GM12878 (cell line): ENCODE measurements at regions not wholly inside any gene's neighbourhood (a gene's known extent, or its start where the extent isn't known, plus 50 kb on each side); places are given as distances from the start of the nearest gene placed in this dataset.
"Not testable (repeated sequence)": the region's sequence is repeated elsewhere in the genome, so short reads cannot be mapped to it uniquely, and the experiment has no call there.

Experiments
- ATAC-seq: fragments of 200-7000 bp; cut with Tn5 transposase; 3 replicates; pipeline ENCODE4 v1.9.1; 2020; ENCODE audit warnings: mild to moderate bottlenecking, moderate library complexity
- BruUV-seq: library from RNA; stranded (reverse); fragments of 400-500 nt; replicated peaks from 2 replicates; lab custom pipeline; 2021; lab: Mats Ljungman, UMichigan
- CTCF ChIA-PET: fragments of 300-600 bp; sonication (Branson Sonifier 250); formaldehyde crosslinking; extraction: SDS; loops from one replicate; lab custom pipeline; 2021; ENCODE audit warnings: inconsistent platforms; lab: Yijun Ruan, JAX
- POLR2A ChIA-PET: fragments of 350-600 bp; formaldehyde crosslinking; extraction: SDS; loops from one replicate; lab custom pipeline; 2021; ENCODE audit warnings: inconsistent platforms; lab: Charles Lee
- RAD21 ChIA-PET: fragments of 300-600 bp; sonication (Branson Sonifier 250); formaldehyde crosslinking; loops from one replicate; lab custom pipeline; 2023; ENCODE audit warnings: antibody characterized with exemption; ENCODE audit not compliant: unreplicated experiment; lab: Charles Lee
- SMC1A ChIA-PET: fragments of 300-600 bp; sonication (Branson Sonifier 250); formaldehyde crosslinking; loops from one replicate; lab custom pipeline; 2023; ENCODE audit not compliant: unreplicated experiment, uncharacterized antibody; lab: Charles Lee
- DNase-seq: peaks from one replicate; pipeline ENCODE4 v3.0.0-alpha.2; 2011; ENCODE audit warnings: low read depth, low spot score
- FAIRE-seq: peaks from 3 replicates; lab custom pipeline; 2011; peaks lifted over from hg19 to GRCh38; lab: Jason Lieb, UNC
- H2AFZ ChIP-seq: 2 replicates; pipeline ENCODE4 v1.6.0; 2011; ENCODE audit warnings: low read depth, low read length, control low read depth; ENCODE audit not compliant: control insufficient read depth
- H3K27ac ChIP-seq: 2 replicates; pipeline ENCODE4 v1.5.1; 2011; ENCODE audit warnings: control low read depth; ENCODE audit not compliant: control insufficient read depth, insufficient read depth
- H3K27me3 ChIP-seq, 2 experiments: replicated peaks in 1 of 2; 2 replicates each; pipeline versions ENCODE4 v1.6.0 to v1.6.1; 2011; ENCODE audit warnings: low read length in 1 of 2; ENCODE audit not compliant: control insufficient read depth in 2 of 2, insufficient read depth in 2 of 2
- H3K36me3 ChIP-seq, 2 experiments: 2 replicates each; pipeline ENCODE4 v1.5.1; 2011; ENCODE audit warnings: low read length in 1 of 2; ENCODE audit not compliant: control insufficient read depth in 2 of 2, insufficient read depth in 2 of 2
- H3K4me1 ChIP-seq: 2 replicates; pipeline ENCODE4 v1.6.1; 2011; ENCODE audit warnings: mild to moderate bottlenecking, low read length, moderate library complexity, mixed read lengths; ENCODE audit not compliant: control insufficient read depth, insufficient read depth
- H3K4me2 ChIP-seq: 2 replicates; pipeline ENCODE4 v1.6.0; 2011; ENCODE audit warnings: control low read depth; ENCODE audit not compliant: control insufficient read depth, insufficient read depth
- H3K4me3 ChIP-seq: fragments of 200-600 bp; sonication (generic); 2 replicates; pipeline ENCODE4 v1.5.1; 2016
- H3K79me2 ChIP-seq: 2 replicates; pipeline ENCODE4 v1.6.0; 2011; ENCODE audit warnings: low read length; ENCODE audit not compliant: control insufficient read depth, insufficient read depth
- H3K9ac ChIP-seq: 2 replicates; pipeline ENCODE4 v1.8.0; 2011; ENCODE audit warnings: low read length, control low read depth, mixed read lengths; ENCODE audit not compliant: control insufficient read depth, insufficient read depth
- H3K9me3 ChIP-seq: replicated peaks from 3 replicates; pipeline ENCODE4 v1.5.1; 2011; ENCODE audit warnings: mild to moderate bottlenecking, low read length; ENCODE audit not compliant: control insufficient read depth, insufficient read depth
- H4K20me1 ChIP-seq: 2 replicates; pipeline ENCODE4 v1.6.0; 2011; ENCODE audit not compliant: control insufficient read depth, insufficient read depth
- CTCF ChIP-seq, 3 experiments: IDR thresholded peaks in 2 of 3; conservative IDR thresholded peaks in 1 of 3; 2 replicates each; pipeline ENCODE4 v1.5.1; 2011; ENCODE audit warnings: low read depth in 3 of 3, low read length in 3 of 3, mild to moderate bottlenecking in 3 of 3, control low read depth in 2 of 3, moderate library complexity in 2 of 3, inconsistent platforms in 1 of 3, mixed read lengths in 1 of 3; ENCODE audit not compliant: control insufficient read depth in 2 of 3, insufficient read depth in 1 of 3; ENCODE audit errors: extremely low read depth in 1 of 3
- WGBS: methylation state at CpG from one replicate; pipeline ENCODE4 v1.1.6; 2016; ENCODE audit warnings: low lambda C conversion rate; ENCODE audit not compliant: insufficient replicate concordance, insufficient coverage; ENCODE audit errors: missing lambda C conversion rate; 5-methylcytosine and 5-hydroxymethylcytosine counted together
- in situ Hi-C: fragments of 300-500 bp; cut with MboI; formaldehyde crosslinking; loops from 9 replicates; pipeline ENCODE4 v1.14.3; 2018; ENCODE audit warnings: mixed read lengths
- intact Hi-C: fragments of 100-400 bp; cut with micrococcal nuclease; formaldehyde crosslinking; loops from one replicate; pipeline ENCODE4 v1.14.2; 2022; ENCODE audit not compliant: unreplicated experiment

GRCh38 chr14:106468869-106469268 lies 942.5 kb downstream of the TMEM121 start:
- RAD21 ChIA-PET: interaction anchor here (1.5 to 4.7 kb wide), 2 partner anchors 50 to 61 kb away, joined by 5 to 20 read pairs; no protein-coding TSS in a partner anchor
- H3K36me3 ChIP-seq, BruUV-seq, H3K4me1 ChIP-seq, DNase-seq, H3K27me3 ChIP-seq, H2AFZ ChIP-seq, H3K79me2 ChIP-seq, in situ Hi-C loops, FAIRE-seq, H4K20me1 ChIP-seq, intact Hi-C loops, H3K27ac ChIP-seq, H3K4me2 ChIP-seq, H3K4me3 ChIP-seq, H3K9ac ChIP-seq, H3K9me3 ChIP-seq: not testable (repeated sequence)
- SMC1A ChIA-PET: interaction anchor here (0.9 to 1.7 kb wide), 5 partner anchors 8 to 68 kb away, joined by 3 to 12 read pairs (median 3); no protein-coding TSS in a partner anchor
- TF ChIP-seq CTCF (IDR thresholded peaks at IDR 0.05 in 2 of 3, conservative IDR thresholded peaks at IDR 0.05 in 1 of 3; ENCODE audit: control insufficient read depth in 2 of 3, extremely low read depth in 1 of 3, insufficient read depth in 1 of 3, low read depth in 3 of 3, low read length in 3 of 3): 0 out of 6 replicates have a peak, but pooled peaks of 1 of the 3 experiments have one; percentile 4
- POLR2A ChIA-PET: interaction anchor here (0.6 kb wide), 1 partner anchor 57 kb away, joined by 3 read pairs; no protein-coding TSS in a partner anchor
- WGBS: 16% methylated on average over 4 of the region's 4 CpGs
- ATAC-seq: peak; percentile 72
- CTCF ChIA-PET: interaction anchor here (0.8 to 15.3 kb wide), 16 partner anchors 9 to 195 kb away, joined by 3 to 152 read pairs (median 4); no protein-coding TSS in a partner anchor

- H3K4me3 ChIP-seq, intact Hi-C loops, H3K9me3 ChIP-seq, H2AFZ ChIP-seq, H3K4me2 ChIP-seq, H3K79me2 ChIP-seq, H3K27ac ChIP-seq, BruUV-seq, H3K27me3 ChIP-seq, in situ Hi-C loops, FAIRE-seq, H4K20me1 ChIP-seq, ATAC-seq, H3K4me1 ChIP-seq, H3K9ac ChIP-seq, DNase-seq, H3K36me3 ChIP-seq: not testable (repeated sequence)
- CTCF ChIA-PET: interaction anchor here (0.9 to 15.3 kb wide), 13 partner anchors 9 to 94 kb away, joined by 3 to 152 read pairs (median 5); no protein-coding TSS in a partner anchor
- RAD21 ChIA-PET: interaction anchor here (1.2 to 4.7 kb wide), 2 partner anchors 21 to 60 kb away, joined by 3 to 20 read pairs; no protein-coding TSS in a partner anchor
- WGBS: 10% methylated on average over 3 of the region's 3 CpGs
- POLR2A ChIA-PET: interaction anchor here (0.6 kb wide), 1 partner anchor 8 kb away, joined by 5 read pairs; no protein-coding TSS in a partner anchor
- SMC1A ChIA-PET: interaction anchor here (0.6 to 1.7 kb wide), 6 partner anchors 16 to 195 kb away, joined by 3 to 7 read pairs (median 3); no protein-coding TSS in a partner anchor
These were observed 943.6 kb downstream of the TMEM121 start for GRCh38 chr14:106470028-106470427.
